H1 (cell line): ENCODE measurements at regions not wholly inside any gene's neighbourhood (a gene's known extent, or its start where the extent isn't known, plus 50 kb on each side); places are given as distances from the start of the nearest gene placed in this dataset.

Source experiments
- GTF2F1 ChIP-seq: IDR thresholded peaks from 2 replicates; pipeline ENCODE4 v1.6.1; 2012; ENCODE audit warnings: low read depth, low read length, improper control_type of control experiment, borderline replicate concordance
- MAX ChIP-seq: IDR thresholded peaks from 2 replicates; pipeline ENCODE4 v1.6.1; 2012; ENCODE audit warnings: inconsistent platforms
- RNF2 ChIP-seq: fragments of 200-900, 300-1000 bp; sonication (generic); IDR thresholded peaks from 2 replicates; pipeline ENCODE4 v1.7.1; 2016; ENCODE audit warnings: borderline replicate concordance, low read depth, mild to moderate bottlenecking, antibody characterized with exemption, low read length; ENCODE audit not compliant: poor library complexity, severe bottlenecking; ENCODE audit errors: missing control alignments
- SIRT6 ChIP-seq: IDR thresholded peaks from one replicate; pipeline ENCODE4 v1.7.1; 2012; ENCODE audit warnings: low read length, inconsistent platforms

DNA sequence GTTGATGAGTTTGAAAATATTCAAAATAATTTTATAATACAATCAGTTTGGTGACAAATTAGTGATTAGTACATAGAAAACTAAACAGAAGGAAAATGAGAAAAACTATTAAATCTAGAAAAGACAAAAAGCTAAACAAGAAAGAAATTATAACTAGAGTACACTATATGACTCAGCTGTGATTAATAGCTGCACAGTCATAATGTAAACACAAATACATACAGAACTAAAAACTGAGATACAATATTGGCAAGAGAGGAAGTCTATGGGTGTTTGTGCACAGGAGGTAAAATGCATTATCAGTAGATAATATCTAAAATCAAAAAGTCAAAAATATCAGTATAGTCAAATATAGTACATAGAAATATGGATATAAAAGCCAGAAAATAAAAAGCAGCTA lies 80.7 kb upstream of the PCSK6 start (continued):
- TF ChIP-seq RNF2 (no peak), SIRT6 (no peak), MAX (no peak), GTF2F1 (no peak)
